Fibroblast of lung (primary cell): ENCODE measurements at regions not wholly inside any gene's neighbourhood (a gene's known extent, or its start where the extent isn't known, plus 50 kb on each side); places are given as distances from the start of the nearest gene placed in this dataset.

Experiments
- EZH2 ChIP-seq: IDR thresholded peaks from 2 replicates; pipeline ENCODE4 v1.5.1; 2012; ENCODE audit warnings: low read length, control low read depth, mild to moderate bottlenecking; ENCODE audit errors: missing control alignments
- TF ChIP-seq, protein P1 (sequence below), 2 donors: IDR thresholded peaks in 1 of 2; conservative IDR thresholded peaks in 1 of 2; 1 replicate in 1 of 2; 2 replicates in 1 of 2; pipeline ENCODE4 v1.5.1; 2011 to 2012; ENCODE audit warnings: low read length in 2 of 2, control low read depth in 1 of 2, inconsistent platforms in 1 of 2, low read depth in 1 of 2, mild to moderate bottlenecking in 1 of 2

GRCh38 chr19:30281906-30282305 is 90.3 kb upstream of the ZNF536 start:
- no peak for TF ChIP-seq EZH2
- TF ChIP-seq, protein P1, sequence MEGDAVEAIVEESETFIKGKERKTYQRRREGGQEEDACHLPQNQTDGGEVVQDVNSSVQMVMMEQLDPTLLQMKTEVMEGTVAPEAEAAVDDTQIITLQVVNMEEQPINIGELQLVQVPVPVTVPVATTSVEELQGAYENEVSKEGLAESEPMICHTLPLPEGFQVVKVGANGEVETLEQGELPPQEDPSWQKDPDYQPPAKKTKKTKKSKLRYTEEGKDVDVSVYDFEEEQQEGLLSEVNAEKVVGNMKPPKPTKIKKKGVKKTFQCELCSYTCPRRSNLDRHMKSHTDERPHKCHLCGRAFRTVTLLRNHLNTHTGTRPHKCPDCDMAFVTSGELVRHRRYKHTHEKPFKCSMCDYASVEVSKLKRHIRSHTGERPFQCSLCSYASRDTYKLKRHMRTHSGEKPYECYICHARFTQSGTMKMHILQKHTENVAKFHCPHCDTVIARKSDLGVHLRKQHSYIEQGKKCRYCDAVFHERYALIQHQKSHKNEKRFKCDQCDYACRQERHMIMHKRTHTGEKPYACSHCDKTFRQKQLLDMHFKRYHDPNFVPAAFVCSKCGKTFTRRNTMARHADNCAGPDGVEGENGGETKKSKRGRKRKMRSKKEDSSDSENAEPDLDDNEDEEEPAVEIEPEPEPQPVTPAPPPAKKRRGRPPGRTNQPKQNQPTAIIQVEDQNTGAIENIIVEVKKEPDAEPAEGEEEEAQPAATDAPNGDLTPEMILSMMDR (conservative IDR thresholded peaks at IDR 0.05 in 1 of 2, IDR thresholded peaks at IDR 0.05 in 1 of 2; ENCODE audit: low read depth in 1 of 2, low read length in 2 of 2): no peak
